Mucosa of descending colon (tissue), 3 donors: ENCODE measurements at regions not wholly inside any gene's neighbourhood (a gene's known extent, or its start where the extent isn't known, plus 50 kb on each side); places are given as distances from the start of the nearest gene placed in this dataset.

Experiments
- ATAC-seq: fragments of 200-7000 bp; cut with Tn5 transposase; one replicate; pipeline ENCODE4 v1.9.1; 2020; ENCODE audit warnings: mild to moderate bottlenecking, moderate library complexity
- DNase-seq, 3 donors: peaks; one replicate each; pipeline ENCODE4 v3.0.0-alpha.2; 2020
- H3K36me3 ChIP-seq: fragments of 200-600 bp; one replicate; pipeline ENCODE4 v1.8.0; 2021; ENCODE audit warnings: low read depth, mild to moderate bottlenecking
- H3K4me1 ChIP-seq: fragments of 200-600 bp; one replicate; pipeline ENCODE4 v1.8.0; 2021; ENCODE audit warnings: low read depth, mild to moderate bottlenecking
- H3K4me3 ChIP-seq: fragments of 200-600 bp; one replicate; pipeline ENCODE4 v1.8.0; 2021; ENCODE audit warnings: mild to moderate bottlenecking
- H3K9me3 ChIP-seq: fragments of 200-600 bp; one replicate; pipeline ENCODE4 v1.8.0; 2021; ENCODE audit warnings: mild to moderate bottlenecking
- CTCF ChIP-seq: fragments of 200-600 bp; IDR thresholded peaks from one replicate; pipeline ENCODE4 v1.8.0; 2022; ENCODE audit warnings: antibody characterized with exemption, mild to moderate bottlenecking
- intact Hi-C, 2 donors: fragments of 100-400 bp; cut with DNase I in 1 of 2; cut with micrococcal nuclease in 1 of 2; formaldehyde crosslinking; loops; one replicate each; pipeline versions ENCODE4 v1.11.0 to v1.11.1; 2022; cut with DNase I, micrococcal nuclease
- donor health status: DM: no; HTN: no; CAD: no; lungs with moderate emphysema.
- donor health status: DM: no; HTN: no; CAD: no.
- donor health status: DM: no; HTN: yes; CAD: no.

DNA sequence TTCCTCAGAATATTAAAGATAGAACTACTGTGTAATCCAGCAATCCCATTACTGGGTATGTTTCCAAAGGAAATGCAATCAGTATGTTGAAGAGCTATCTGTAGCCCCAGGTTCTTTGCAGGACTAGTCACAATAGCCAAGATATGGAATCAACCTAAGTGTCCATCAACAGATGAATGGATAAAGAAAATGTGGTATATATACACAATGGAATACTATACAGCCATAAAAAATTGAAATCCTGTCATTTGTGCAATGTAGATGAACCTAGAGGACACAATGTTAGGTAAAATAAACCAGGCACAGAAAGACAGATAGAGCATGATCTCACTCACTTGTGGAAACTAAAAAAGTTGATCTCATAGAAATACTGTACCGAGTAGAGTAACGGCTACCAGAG, 306.0 kb upstream of the MARCKS start:
- ATAC-seq = no peak

GRCh38 chr6:113556775-113557174, 300.4 kb upstream of the MARCKS start:
- ATAC-seq = no peak
- Histone ChIP-seq H3K4me1 (no peaks in the 10 kb centered on the region), H3K9me3 (no peaks in the 10 kb centered on the region), H3K4me3 (no peak overlapping the region), H3K36me3 (no peaks in the 10 kb centered on the region)
- no peak for TF ChIP-seq CTCF
- no peak for DNase-seq
- intact Hi-C loops = no loop called here

More for the DNA sequence above, 306.0 kb upstream of the MARCKS start:
- no peaks in the 10 kb centered on the region for H3K4me1 ChIP-seq
- no peak for TF ChIP-seq CTCF
- intact Hi-C loops = no loop called here
- no peak for DNase-seq
- H3K9me3 ChIP-seq = no peaks in the 10 kb centered on the region
- no peak overlapping the region for H3K4me3 ChIP-seq
- no peaks in the 10 kb centered on the region for H3K36me3 ChIP-seq

- Histone ChIP-seq H3K4me1 (no peaks in the 10 kb centered on the region), H3K9me3 (no peaks in the 10 kb centered on the region), H3K4me3 (no peak overlapping the region), H3K36me3 (no peaks in the 10 kb centered on the region)
- DNase-seq = no peak
- no peak for TF ChIP-seq CTCF
- ATAC-seq = no peak
- intact Hi-C loops = no loop called here
Observed at GRCh38 chr6:113558431-113558830, 298.7 kb upstream of the MARCKS start.

DNA sequence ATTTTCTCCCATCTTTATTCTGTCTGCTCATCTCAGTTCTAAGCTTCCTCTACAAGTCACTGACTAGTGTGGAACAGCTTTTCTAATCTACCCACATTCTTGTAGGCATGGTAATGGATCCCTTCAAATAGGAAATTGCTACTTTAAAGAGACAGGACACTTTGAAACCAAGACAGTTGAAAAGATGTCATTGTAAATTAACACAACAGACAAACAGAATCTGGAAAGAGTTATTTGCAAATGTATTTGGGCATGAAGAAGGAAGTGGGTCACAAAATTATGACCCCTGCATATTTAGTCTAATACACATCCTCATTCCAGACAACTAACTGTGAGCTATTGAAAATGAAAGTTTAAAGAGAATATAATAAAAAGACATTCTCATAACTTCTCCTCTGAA, 298.2 kb upstream of the MARCKS start:
- no peak for DNase-seq
- Histone ChIP-seq H3K9me3 (no peaks in the 10 kb centered on the region), H3K4me1 (no peaks in the 10 kb centered on the region), H3K36me3 (no peaks in the 10 kb centered on the region), H3K4me3 (no peak overlapping the region)
- ATAC-seq = no peak
- intact Hi-C loops = no loop called here
- TF ChIP-seq CTCF = no peak

DNA sequence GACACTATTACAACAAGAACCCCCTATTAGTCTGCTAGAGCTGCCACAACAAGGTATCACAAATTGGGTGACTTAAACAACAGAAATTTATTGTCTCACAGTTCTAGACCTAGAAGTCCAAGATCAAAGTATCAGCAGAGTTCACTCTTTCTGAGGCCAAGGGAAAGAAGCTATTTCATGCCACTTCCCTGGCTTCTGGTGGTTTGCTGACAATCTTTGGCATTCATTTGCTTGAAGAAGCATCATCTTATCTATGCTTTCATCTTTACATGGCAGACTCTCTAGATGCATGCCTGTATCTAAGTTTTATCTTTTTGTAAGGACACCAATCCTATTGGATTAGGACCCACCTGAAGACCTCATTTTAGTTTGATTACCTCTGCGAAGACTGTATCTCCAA, 296.8 kb upstream of the MARCKS start:
- H3K36me3 ChIP-seq = no peaks in the 10 kb centered on the region
- intact Hi-C loops = loop anchor here in 1 of 2 donors (10.0 kb wide), 1 partner anchor 294 kb away; the partner anchor contains the start of gene MARCKS
- H3K9me3 ChIP-seq = no peaks in the 10 kb centered on the region
- no peak overlapping the region for H3K4me3 ChIP-seq
- ATAC-seq (no peak), DNase-seq (no peak)
- TF ChIP-seq CTCF = no peak
- no peaks in the 10 kb centered on the region for H3K4me1 ChIP-seq

DNA sequence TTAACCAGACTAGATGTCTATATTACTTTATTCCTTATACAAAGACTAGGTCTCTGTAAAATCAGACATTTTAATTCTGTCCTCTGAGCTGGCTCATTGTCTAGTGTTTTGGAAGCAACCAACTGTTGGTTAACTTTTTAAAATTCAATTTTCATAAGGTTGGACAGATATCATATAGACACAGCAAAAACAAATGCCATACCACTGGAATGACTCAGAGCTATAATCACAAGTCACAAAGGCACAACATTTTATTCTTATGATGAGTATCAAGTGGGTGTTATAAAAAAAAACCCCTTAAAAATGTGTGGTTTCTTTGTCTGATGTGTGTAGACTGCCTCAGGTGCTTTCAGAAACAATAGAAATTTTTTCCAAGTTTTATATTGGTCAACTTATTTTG, 296.2 kb upstream of the MARCKS start:
- H3K4me3 ChIP-seq = no peak overlapping the region
- ATAC-seq = no peak
- H3K4me1 ChIP-seq = no peaks in the 10 kb centered on the region
- intact Hi-C loops = loop anchor here in 1 of 2 donors (10.0 kb wide), 1 partner anchor 294 kb away; the partner anchor contains the start of gene MARCKS
- H3K36me3 ChIP-seq = no peaks in the 10 kb centered on the region
- no peak for TF ChIP-seq CTCF
- no peaks in the 10 kb centered on the region for H3K9me3 ChIP-seq
- no peak for DNase-seq
